HCT116 (cell line): ENCODE measurements at regions not wholly inside any gene's neighbourhood (a gene's known extent, or its start where the extent isn't known, plus 50 kb on each side); places are given as distances from the start of the nearest gene placed in this dataset.

Experiments
- ATAC-seq: fragments of 200-7000 bp; cut with Tn5 transposase; 2 replicates; pipeline ENCODE4 v1.9.1; 2020; ENCODE audit warnings: mild to moderate bottlenecking, moderate library complexity
- BruUV-seq: library from RNA; stranded (reverse); fragments of 400-500 nt; replicated peaks from 2 replicates; lab custom pipeline; 2021; lab: Mats Ljungman, UMichigan
- CTCF ChIA-PET: fragments of 300-600 bp; sonication (Branson Sonifier 250); formaldehyde crosslinking; loops from one replicate; lab custom pipeline; 2021; ENCODE audit warnings: antibody characterized with exemption; lab: Charles Lee
- POLR2A ChIA-PET: fragments of 300-600, 350-600 bp; sonication (Branson Sonifier 250); formaldehyde crosslinking; loops from one replicate; lab custom pipeline; 2021; ENCODE audit warnings: antibody characterized with exemption; lab: Charles Lee
- RAD21 ChIA-PET, 2 experiments: fragments of 300-600 bp; sonication (Branson Sonifier 250); formaldehyde crosslinking; loops; one replicate each; lab custom pipeline; 2023; ENCODE audit warnings: low total read pairs in 2 of 2; ENCODE audit not compliant: uncharacterized antibody in 2 of 2, unreplicated experiment in 2 of 2, low non-redundant PET in 1 of 2; lab: Charles Lee
- DNase-seq: peaks from one replicate; pipeline ENCODE4 v3.0.0-alpha.2; 2010; ENCODE audit warnings: low read depth, low spot score
- H2AFZ ChIP-seq: fragments of 200-600 bp; shearing (Covaris generic), sonication (generic); 2 replicates; pipeline ENCODE4 v1.6.1; 2017; ENCODE audit warnings: low read depth, mixed run types, mixed read lengths, antibody characterized with exemption, low read length; ENCODE audit not compliant: poor library complexity, severe bottlenecking
- H3K27ac ChIP-seq: 2 replicates; pipeline ENCODE4 v1.5.1; 2012; ENCODE audit warnings: low read depth, low read length
- H3K27me3 ChIP-seq: fragments of 200-600 bp; sonication (generic); 2 replicates; pipeline ENCODE4 v1.6.1; 2016; ENCODE audit warnings: mixed run types, low read length, mixed read lengths; ENCODE audit not compliant: insufficient read depth
- H3K36me3 ChIP-seq, 2 experiments: fragments of 200-500 bp in 1 of 2; fragments of 200-600 bp in 1 of 2; sonication (Bioruptor generic) in 1 of 2; sonication (generic) in 1 of 2; 2 replicates each; pipeline versions ENCODE4 v1.5.1 to v1.6.1; 2014 to 2016; ENCODE audit warnings: low read length in 2 of 2, inconsistent platforms in 1 of 2, mixed read lengths in 1 of 2, mixed run types in 1 of 2; ENCODE audit not compliant: insufficient read depth in 2 of 2, control insufficient read depth in 1 of 2
- H3K4me1 ChIP-seq, 2 experiments: fragments of 200-600 bp in 1 of 2; sonication (generic) in 1 of 2; 2 replicates each; pipeline versions ENCODE4 v1.5.1 to v1.6.1; 2012 to 2017; ENCODE audit warnings: low read length in 2 of 2, inconsistent platforms in 1 of 2, mild to moderate bottlenecking in 1 of 2, mixed read lengths in 1 of 2, mixed run types in 1 of 2, moderate library complexity in 1 of 2; ENCODE audit not compliant: insufficient read depth in 2 of 2, control insufficient read depth in 1 of 2
- H3K4me2 ChIP-seq: fragments of 200-600 bp; sonication (generic); 2 replicates; pipeline ENCODE4 v1.6.1; 2017; ENCODE audit warnings: mixed run types, low read length, mixed read lengths
- H3K4me3 ChIP-seq, 2 experiments: fragments of 200-600 bp in 1 of 2; sonication (generic) in 1 of 2; replicated peaks in 1 of 2; 2 replicates each; pipeline ENCODE4 v1.5.1; 2011 to 2016; ENCODE audit warnings: low read length in 2 of 2, control low read depth in 1 of 2, low read depth in 1 of 2, mild to moderate bottlenecking in 1 of 2, mixed read lengths in 1 of 2, mixed run types in 1 of 2
- H3K79me2 ChIP-seq: fragments of 200-600 bp; sonication (generic); 2 replicates; pipeline ENCODE4 v1.6.1; 2017; ENCODE audit warnings: mild to moderate bottlenecking, mixed run types, low read length, moderate library complexity, mixed read lengths; ENCODE audit not compliant: insufficient read depth
- H3K9ac ChIP-seq: fragments of 200-600 bp; sonication (generic); 2 replicates; pipeline ENCODE4 v1.6.1; 2016; ENCODE audit warnings: low read length, mixed read lengths
- H3K9me2 ChIP-seq: fragments of 200-600 bp; sonication (generic), shearing (Covaris generic); 2 replicates; pipeline ENCODE4 v1.6.1; 2017; ENCODE audit warnings: mixed run types, mild to moderate bottlenecking, moderate library complexity; ENCODE audit not compliant: insufficient read depth
- H3K9me3 ChIP-seq, 2 experiments: fragments of 200-500 bp in 1 of 2; fragments of 200-600 bp in 1 of 2; sonication (Bioruptor generic) in 1 of 2; sonication (generic) in 1 of 2; 2 replicates each; pipeline ENCODE4 v1.6.1; 2014 to 2017; ENCODE audit warnings: low read length in 2 of 2, mixed read lengths in 2 of 2, inconsistent platforms in 1 of 2, low read depth in 1 of 2, mild to moderate bottlenecking in 1 of 2, mixed run types in 1 of 2, moderate library complexity in 1 of 2; ENCODE audit not compliant: control insufficient read depth in 1 of 2, insufficient read depth in 1 of 2
- H4K20me1 ChIP-seq: fragments of 200-600 bp; sonication (generic), shearing (Covaris generic); 2 replicates; pipeline ENCODE4 v1.6.1; 2017; ENCODE audit warnings: mixed run types, mild to moderate bottlenecking, moderate library complexity; ENCODE audit not compliant: insufficient read depth
- CEBPB ChIP-seq: IDR thresholded peaks from 2 replicates; pipeline ENCODE4 v1.6.1; 2012; ENCODE audit warnings: low read depth
- RAD21 ChIP-seq: IDR thresholded peaks from 2 replicates; pipeline ENCODE4 v1.6.1; 2012; ENCODE audit warnings: low read depth, mild to moderate bottlenecking
- SRF ChIP-seq: IDR thresholded peaks from 2 replicates; pipeline ENCODE4 v1.6.1; 2012; ENCODE audit warnings: low read depth
- TCF7L2 ChIP-seq: IDR thresholded peaks from 2 replicates; pipeline ENCODE4 v1.7.0; 2011; ENCODE audit warnings: borderline replicate concordance, inconsistent platforms; ENCODE audit not compliant: insufficient read depth, insufficient read length; ENCODE audit errors: extremely low read depth
- intact Hi-C: fragments of 100-400 bp; cut with micrococcal nuclease; formaldehyde crosslinking; loops from 2 replicates; pipeline ENCODE4 v1.10.0; 2022

DNA sequence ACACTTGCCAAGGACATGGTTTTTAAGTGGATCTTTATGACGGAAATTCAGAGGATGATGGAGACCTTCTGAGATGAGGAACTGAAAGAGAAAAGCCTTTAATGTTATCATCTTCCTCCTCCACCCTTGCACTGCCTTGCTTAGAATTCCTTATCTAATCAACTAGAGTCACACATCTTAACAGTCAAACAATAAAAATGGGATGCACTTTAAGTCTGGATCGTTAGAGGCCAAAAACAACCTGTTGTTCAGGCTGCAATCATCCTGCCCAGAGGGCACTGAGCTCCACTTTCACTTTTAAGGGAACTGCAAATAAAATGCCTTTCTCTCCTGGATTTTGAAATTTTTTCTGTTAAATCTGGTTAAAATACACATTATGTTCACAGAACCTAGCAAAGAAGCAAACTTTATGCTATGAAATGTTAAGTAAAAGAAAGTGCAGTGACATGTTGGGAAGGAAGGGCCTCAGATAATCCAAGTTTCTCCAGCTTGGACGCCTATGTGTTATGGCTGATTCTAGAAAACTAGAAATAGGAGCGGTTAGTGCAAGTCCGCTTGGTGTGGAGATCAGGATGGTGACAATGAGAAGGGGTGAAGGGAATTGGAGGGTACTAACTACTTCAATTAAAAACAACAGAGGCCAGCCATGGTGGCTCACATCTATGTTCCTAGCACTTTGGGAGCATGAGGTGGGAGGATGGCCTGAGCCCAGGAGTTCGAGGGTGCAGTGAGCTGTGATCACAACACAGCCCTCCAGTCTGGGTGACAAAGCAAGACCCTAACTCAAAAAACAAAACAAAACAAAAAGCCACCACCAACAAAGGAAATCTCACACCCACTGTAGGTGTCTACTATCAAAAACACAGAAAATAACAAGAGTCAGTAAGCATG, 66.4 kb upstream of the KIF13A start:
- no TSS peak for BruUV-seq
- intact Hi-C loops = no loop called here
- H3K9me3 ChIP-seq = no peaks in the 10 kb centered on the region
- ChIA-PET RAD21 (no interaction called here), CTCF (no interaction called here), POLR2A (interaction anchor here (0.6 kb wide), 1 partner anchor 10 kb away, joined by 3 read pairs; no protein-coding TSS in a partner anchor)
- H3K36me3 ChIP-seq = no peaks in the 10 kb centered on the region
- H3K4me1 ChIP-seq = peaks cover 0 to 7% of the 10 kb centered on the region in 2 experiments; a peak in 2 of 4 replicates
- DNase-seq (no peak), ATAC-seq (no peak)
- H3K9me2 ChIP-seq = no peaks in the 10 kb centered on the region
- no peaks in the 10 kb centered on the region for H4K20me1 ChIP-seq
- no peak overlapping the region for H3K9ac ChIP-seq
- no peaks in the 10 kb centered on the region for H3K27me3 ChIP-seq
- no peak overlapping the region for H3K27ac ChIP-seq
- no peaks in the 10 kb centered on the region for H3K79me2 ChIP-seq
- TF ChIP-seq TCF7L2 (no peak), RAD21 (no peak)
- no peak overlapping the region for H3K4me3 ChIP-seq
- no peak overlapping the region for H2AFZ ChIP-seq
- H3K4me2 ChIP-seq = no peak overlapping the region

DNA sequence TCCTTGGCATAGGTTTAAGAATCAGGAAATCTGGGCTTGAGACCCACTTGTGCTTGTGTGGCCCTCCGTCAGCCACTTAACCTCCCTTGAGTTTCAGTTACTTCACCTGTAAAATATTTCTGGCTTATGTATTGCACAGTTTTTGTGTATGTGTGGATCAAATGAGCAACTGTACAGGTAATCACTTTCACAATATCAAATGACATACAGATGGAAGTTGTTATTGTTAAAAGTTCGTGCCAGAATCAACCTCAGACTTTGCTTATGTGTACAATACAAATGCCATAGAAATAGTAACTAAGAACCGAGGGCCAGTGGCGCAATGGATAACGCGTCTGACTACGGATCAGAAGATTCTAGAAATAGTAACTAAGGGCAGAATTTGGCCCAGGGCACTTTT, 65.6 kb upstream of the KIF13A start:
- TF ChIP-seq SRF = no peak
- no peak for TF ChIP-seq CEBPB
- TF ChIP-seq, all 23 proteins: peak for 0
- peaks cover 0 to 7% of the 10 kb centered on the region in 2 experiments; a peak in 2 of 4 replicates for H3K4me1 ChIP-seq
- no peak overlapping the region for H3K4me2 ChIP-seq
- intact Hi-C loops = no loop called here
- CTCF ChIA-PET = no interaction called here
- POLR2A ChIA-PET = no interaction called here
- no peaks in the 10 kb centered on the region for H3K27me3 ChIP-seq
- H3K27ac ChIP-seq = no peak overlapping the region
- H3K9me2 ChIP-seq = no peaks in the 10 kb centered on the region
- H3K36me3 ChIP-seq = no peaks in the 10 kb centered on the region
- H4K20me1 ChIP-seq = no peaks in the 10 kb centered on the region
- ATAC-seq (no peak), DNase-seq (no peak)
- no peak overlapping the region for H2AFZ ChIP-seq
- no TSS peak for BruUV-seq
- H3K79me2 ChIP-seq = no peaks in the 10 kb centered on the region
- RAD21 ChIA-PET = no interaction called here
- H3K4me3 ChIP-seq = no peak overlapping the region
- no peak overlapping the region for H3K9ac ChIP-seq
- no peaks in the 10 kb centered on the region for H3K9me3 ChIP-seq
